Caco-2 (cell line): ENCODE measurements at regions not wholly inside any gene's neighbourhood (a gene's known extent, or its start where the extent isn't known, plus 50 kb on each side); places are given as distances from the start of the nearest gene placed in this dataset.

Experiments used
- BruUV-seq: library from RNA; stranded (reverse); fragments of 400-500 nt; replicated peaks from 2 replicates; lab custom pipeline; 2021; lab: Mats Ljungman, UMichigan
- CTCF ChIA-PET: fragments of 300-600 bp; sonication (Branson Sonifier 250); formaldehyde crosslinking; loops from one replicate; lab custom pipeline; 2022; ENCODE audit warnings: antibody characterized with exemption; lab: Charles Lee
- POLR2A ChIA-PET: fragments of 300-600 bp; sonication (Branson Sonifier 250); formaldehyde crosslinking; loops from one replicate; lab custom pipeline; 2022; ENCODE audit warnings: antibody characterized with exemption; lab: Charles Lee
- DNase-seq, 2 experiments: peaks; one replicate each; pipeline versions ENCODE4 v3.0.0 to v3.0.0-alpha.2; 2020 to 2022
- H3K27me3 ChIP-seq: replicated peaks from 2 replicates; pipeline ENCODE4 v1.6.0; 2011; ENCODE audit warnings: low read length; ENCODE audit not compliant: control insufficient read depth, insufficient read depth
- H3K36me3 ChIP-seq: 2 replicates; pipeline ENCODE4 v1.5.1; 2011; ENCODE audit warnings: low read length; ENCODE audit not compliant: control insufficient read depth, insufficient read depth
- H3K4me1 ChIP-seq: fragments of 250-450 bp; sonication (Bioruptor Pico); 2 replicates; pipeline ENCODE4 v1.5.1; 2020; ENCODE audit warnings: mild to moderate bottlenecking
- H3K4me3 ChIP-seq: 2 replicates; pipeline ENCODE4 v1.5.1; 2011; ENCODE audit warnings: low read depth, mild to moderate bottlenecking, control low read depth, low read length
- H3K9me3 ChIP-seq: fragments of 250-450 bp; sonication (Bioruptor Pico); 2 replicates; pipeline ENCODE4 v1.5.1; 2020; ENCODE audit warnings: mild to moderate bottlenecking, moderate library complexity
- H3K27ac Mint-ChIP-seq: one replicate; pipeline ENCODE4 v1.8.0; 2022; ENCODE audit warnings: mixed read lengths; ENCODE audit not compliant: unreplicated experiment
- H3K27me3 Mint-ChIP-seq: one replicate; pipeline ENCODE4 v1.8.0; 2022; ENCODE audit warnings: mixed read lengths; ENCODE audit not compliant: insufficient read depth, unreplicated experiment
- H3K36me3 Mint-ChIP-seq: one replicate; pipeline ENCODE4 v1.8.0; 2022; ENCODE audit warnings: mild to moderate bottlenecking, mixed read lengths; ENCODE audit not compliant: insufficient read depth, unreplicated experiment
- H3K4me1 Mint-ChIP-seq: one replicate; pipeline ENCODE4 v1.8.0; 2022; ENCODE audit warnings: low read depth, mixed read lengths; ENCODE audit not compliant: unreplicated experiment
- H3K4me3 Mint-ChIP-seq: one replicate; pipeline ENCODE4 v1.8.0; 2022; ENCODE audit warnings: mild to moderate bottlenecking, moderate library complexity, mixed read lengths; ENCODE audit not compliant: unreplicated experiment
- H3K9me3 Mint-ChIP-seq: one replicate; pipeline ENCODE4 v1.8.0; 2022; ENCODE audit warnings: mixed read lengths; ENCODE audit not compliant: unreplicated experiment
- CTCF ChIP-seq, 2 experiments: fragments of 200-600 bp in 1 of 2; IDR thresholded peaks; 1 replicate in 1 of 2; 2 replicates in 1 of 2; pipeline versions ENCODE4 v1.5.1 to v1.8.0; 2011 to 2022; ENCODE audit warnings: antibody characterized with exemption in 1 of 2, control low read depth in 1 of 2, inconsistent platforms in 1 of 2, low read depth in 1 of 2, low read length in 1 of 2, mild to moderate bottlenecking in 1 of 2, moderate library complexity in 1 of 2; ENCODE audit not compliant: insufficient read depth in 1 of 2, severe bottlenecking in 1 of 2, unreplicated experiment in 1 of 2
- intact Hi-C: fragments of 100-400 bp; cut with micrococcal nuclease; formaldehyde crosslinking; loops from one replicate; pipeline ENCODE4 v1.10.0; 2022; ENCODE audit not compliant: unreplicated experiment

GRCh38 chr9:81182431-81182830 is 506.9 kb downstream of the TLE1 start:
- ChIA-PET POLR2A (no interaction called here), CTCF (no interaction called here)
- H3K36me3 Mint-ChIP-seq, result no peaks in the 10 kb centered on the region
- no peak overlapping the region for H3K27ac Mint-ChIP-seq
- Histone ChIP-seq H3K4me3 (no peak overlapping the region), H3K4me1 (no peaks in the 10 kb centered on the region), H3K27me3 (no peaks in the 10 kb centered on the region), H3K9me3 (no peaks in the 10 kb centered on the region), H3K36me3 (no peaks in the 10 kb centered on the region)
- intact Hi-C loops, result no loop called here
- no peak overlapping the region for H3K4me3 Mint-ChIP-seq
- no peak for TF ChIP-seq CTCF (IDR thresholded peaks at IDR 0.05; ENCODE audit: insufficient read depth in 1 of 2, low read depth in 1 of 2, low read length in 1 of 2, severe bottlenecking in 1 of 2, unreplicated experiment in 1 of 2)
- no peak for DNase-seq
- no TSS peak for BruUV-seq
- H3K9me3 Mint-ChIP-seq, result no peaks in the 10 kb centered on the region
- no peaks in the 10 kb centered on the region for H3K27me3 Mint-ChIP-seq
- no peaks in the 10 kb centered on the region for H3K4me1 Mint-ChIP-seq

GRCh38 chr9:81174023-81174422 is 515.3 kb downstream of the TLE1 start:
- ChIA-PET CTCF (no interaction called here), POLR2A (no interaction called here)
- H3K9me3 Mint-ChIP-seq, result no peaks in the 10 kb centered on the region
- H3K27me3 Mint-ChIP-seq, result no peaks in the 10 kb centered on the region
- no peak for TF ChIP-seq CTCF (IDR thresholded peaks at IDR 0.05; ENCODE audit: insufficient read depth in 1 of 2, low read depth in 1 of 2, low read length in 1 of 2, severe bottlenecking in 1 of 2, unreplicated experiment in 1 of 2)
- H3K36me3 Mint-ChIP-seq, result no peaks in the 10 kb centered on the region
- H3K27ac Mint-ChIP-seq, result no peak overlapping the region
- BruUV-seq, result no TSS peak
- no peaks in the 10 kb centered on the region for H3K9me3 ChIP-seq
- no peak overlapping the region for H3K4me3 Mint-ChIP-seq
- no peaks in the 10 kb centered on the region for H3K27me3 ChIP-seq
- H3K4me1 ChIP-seq, result no peaks in the 10 kb centered on the region
- no peaks in the 10 kb centered on the region for H3K36me3 ChIP-seq
- no peaks in the 10 kb centered on the region for H3K4me1 Mint-ChIP-seq
- no peak for DNase-seq
- no peak overlapping the region for H3K4me3 ChIP-seq
- intact Hi-C loops, result no loop called here

GRCh38 chr9:81171689-81172088 is 517.7 kb downstream of the TLE1 start:
- Histone ChIP-seq H3K4me3 (no peak overlapping the region), H3K27me3 (no peaks in the 10 kb centered on the region), H3K36me3 (no peaks in the 10 kb centered on the region), H3K9me3 (no peaks in the 10 kb centered on the region), H3K4me1 (no peaks in the 10 kb centered on the region)
- no peak for DNase-seq
- Mint-ChIP-seq H3K4me1 (no peaks in the 10 kb centered on the region), H3K9me3 (no peaks in the 10 kb centered on the region), H3K27ac (no peak overlapping the region), H3K27me3 (no peaks in the 10 kb centered on the region), H3K4me3 (no peak overlapping the region), H3K36me3 (no peaks in the 10 kb centered on the region)
- TF ChIP-seq CTCF (IDR thresholded peaks at IDR 0.05; ENCODE audit: insufficient read depth in 1 of 2, low read depth in 1 of 2, low read length in 1 of 2, severe bottlenecking in 1 of 2, unreplicated experiment in 1 of 2), result no peak
- CTCF ChIA-PET, result no interaction called here
- POLR2A ChIA-PET, result no interaction called here
- BruUV-seq, result no TSS peak
- intact Hi-C loops, result no loop called here
